Activated T-cell treated with anti-CD3 and anti-CD28 coated beads for 48 hours (primary cell): ENCODE measurements at regions not wholly inside any gene's neighbourhood (a gene's known extent, or its start where the extent isn't known, plus 50 kb on each side); places are given as distances from the start of the nearest gene placed in this dataset.

Experiments used
- DNase-seq: peaks from one replicate; pipeline ENCODE4 v3.0.0-alpha.2; 2020; ENCODE audit warnings: low read depth

DNA sequence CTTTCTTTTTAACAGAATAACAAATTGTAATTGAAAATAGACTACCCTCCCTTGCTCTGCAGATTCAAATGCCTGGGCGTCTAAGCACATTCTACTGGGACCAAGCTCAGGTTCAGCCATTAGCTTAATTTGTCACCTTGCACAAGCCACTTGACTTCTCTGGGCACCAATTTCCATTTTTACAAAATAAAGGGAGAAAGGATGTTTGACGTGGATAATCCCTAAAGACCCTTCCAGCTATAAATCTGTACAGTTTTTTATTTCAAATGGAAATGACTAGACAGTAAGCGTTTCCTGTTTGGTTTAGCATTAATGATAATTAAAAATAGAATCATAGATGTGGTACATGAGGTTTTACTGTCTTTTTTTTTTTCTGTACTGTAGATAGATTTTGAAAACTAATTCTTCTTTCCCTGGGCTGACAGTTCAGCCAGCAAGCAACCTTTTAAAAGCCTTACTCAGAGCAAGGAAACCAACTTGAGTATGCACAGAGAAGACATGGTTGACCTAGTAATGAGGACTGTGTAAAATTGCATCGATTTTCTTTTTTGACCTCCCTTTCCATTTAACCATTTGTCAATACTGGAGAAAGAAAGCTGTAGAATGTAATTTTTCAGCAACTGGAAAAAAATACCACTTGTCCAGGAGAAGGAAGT lies 1329.5 kb upstream of the CDH8 start:
- DNase-seq: no peak

- no peak for DNase-seq
These were observed 1327.5 kb upstream of the CDH8 start for GRCh38 chr16:63363738-63364137.

GRCh38 chr16:63361032-63361624 lies 1324.9 kb upstream of the CDH8 start:
- DNase-seq: no peak

GRCh38 chr16:63349961-63350360 lies 1313.7 kb upstream of the CDH8 start:
- DNase-seq: no peak

GRCh38 chr16:63346000-63346399 lies 1309.8 kb upstream of the CDH8 start:
- no peak for DNase-seq

DNA sequence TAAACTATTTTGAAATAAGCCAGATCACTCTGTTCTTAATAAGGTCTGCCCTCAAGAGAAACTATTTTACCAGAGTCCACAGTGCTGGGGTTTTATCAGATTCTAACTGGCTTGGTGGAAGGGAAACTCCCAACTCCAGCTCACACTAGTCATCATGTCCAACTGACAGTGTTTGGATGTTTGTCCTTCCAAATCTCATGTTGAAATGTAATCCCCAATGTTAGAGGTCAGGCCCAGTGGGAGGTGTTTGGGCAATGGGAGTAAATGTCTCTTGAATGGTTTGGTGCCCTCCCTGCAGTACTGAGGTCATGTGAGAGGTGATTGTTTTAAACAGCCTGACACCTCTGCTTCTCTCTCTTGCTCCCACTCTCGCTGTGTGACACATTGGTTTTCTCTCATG lies 1301.0 kb upstream of the CDH8 start:
- no peak for DNase-seq

DNA sequence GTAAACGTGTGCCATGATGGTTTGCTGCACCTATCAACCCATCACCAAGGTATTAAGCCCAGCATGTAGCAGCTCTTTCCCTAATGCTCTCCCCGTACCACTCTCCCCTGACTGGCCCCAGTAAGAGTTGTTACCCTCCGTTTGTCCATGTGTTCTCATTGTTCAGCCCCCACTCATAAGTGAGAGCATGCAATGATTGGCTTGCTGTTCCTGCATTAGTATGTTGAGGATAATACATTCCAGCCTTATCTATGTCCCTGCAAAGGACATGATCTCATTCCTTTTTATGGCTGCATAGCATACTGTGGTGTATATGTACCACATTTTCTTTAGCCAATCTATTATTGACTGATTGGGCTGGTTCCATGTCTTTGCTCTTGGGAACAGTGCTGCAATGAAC lies 1294.9 kb upstream of the CDH8 start:
- no peak for DNase-seq

GRCh38 chr16:63326736-63327339 lies 1290.6 kb upstream of the CDH8 start:
- DNase-seq: no peak

- DNase-seq: no peak
These were observed 1287.8 kb upstream of the CDH8 start for GRCh38 chr16:63323722-63324705.

DNA sequence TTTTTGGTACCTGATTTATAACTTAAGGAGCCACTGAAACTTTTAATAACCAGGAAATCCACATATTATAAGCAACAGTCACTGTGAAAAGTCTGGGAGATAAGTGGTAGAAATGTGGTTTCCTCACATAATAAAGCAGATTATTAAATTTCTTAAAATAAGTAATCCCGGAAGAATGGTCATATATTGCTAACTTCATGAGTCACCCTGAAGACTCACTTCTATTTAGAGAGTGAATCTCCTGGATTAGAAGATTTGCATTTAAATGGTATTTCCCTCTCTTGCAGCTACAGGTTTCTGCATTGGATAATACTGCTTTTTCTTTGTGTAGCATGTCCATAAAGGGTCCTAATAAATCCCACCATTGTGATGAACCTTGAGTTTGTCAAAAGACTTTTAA lies 1286.8 kb upstream of the CDH8 start:
- DNase-seq: no peak

DNA sequence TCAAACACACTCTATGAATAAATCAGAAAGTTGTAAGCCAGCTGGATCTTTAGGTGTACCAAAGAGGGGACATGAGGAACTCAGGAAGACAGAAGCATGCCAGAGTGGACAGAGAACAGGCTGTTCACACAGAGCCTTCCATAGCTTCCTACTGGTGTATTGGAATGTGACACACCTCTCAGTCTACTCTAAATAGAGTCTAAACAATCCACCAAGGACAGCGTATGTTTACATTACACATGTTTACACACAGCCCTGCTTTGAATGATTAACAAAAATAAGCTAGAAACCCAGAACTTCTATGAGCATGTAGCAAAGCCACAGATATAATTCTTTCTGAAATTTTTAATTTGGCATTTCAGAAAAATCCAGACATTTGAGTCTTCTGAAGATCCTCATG lies 1279.0 kb upstream of the CDH8 start:
- DNase-seq: no peak

- DNase-seq: no peak
These were observed 1276.1 kb upstream of the CDH8 start for GRCh38 chr16:63312346-63312745.

- no peak for DNase-seq
These were observed 1275.1 kb upstream of the CDH8 start for GRCh38 chr16:63311313-63311712.

GRCh38 chr16:63302811-63303210 lies 1266.6 kb upstream of the CDH8 start:
- DNase-seq: no peak

DNA sequence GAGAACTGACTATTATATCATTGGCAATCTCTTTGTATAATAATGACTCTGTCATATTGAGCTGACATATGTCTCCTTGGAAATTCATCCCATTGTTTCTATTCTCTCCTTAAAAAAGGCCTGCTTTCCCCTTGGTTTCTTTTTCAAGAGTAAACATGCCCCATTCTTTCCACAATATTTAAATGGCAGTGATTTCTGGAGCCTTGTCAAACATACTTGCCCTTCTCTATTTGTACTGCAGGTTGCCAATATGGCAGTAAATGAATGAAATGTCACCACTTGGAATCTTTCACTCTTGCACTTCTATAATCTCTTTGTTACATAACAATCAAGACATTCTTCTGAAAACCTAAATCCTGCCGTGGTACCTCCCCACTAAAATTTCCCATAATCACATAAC lies 1265.1 kb upstream of the CDH8 start:
- DNase-seq: no peak

DNA sequence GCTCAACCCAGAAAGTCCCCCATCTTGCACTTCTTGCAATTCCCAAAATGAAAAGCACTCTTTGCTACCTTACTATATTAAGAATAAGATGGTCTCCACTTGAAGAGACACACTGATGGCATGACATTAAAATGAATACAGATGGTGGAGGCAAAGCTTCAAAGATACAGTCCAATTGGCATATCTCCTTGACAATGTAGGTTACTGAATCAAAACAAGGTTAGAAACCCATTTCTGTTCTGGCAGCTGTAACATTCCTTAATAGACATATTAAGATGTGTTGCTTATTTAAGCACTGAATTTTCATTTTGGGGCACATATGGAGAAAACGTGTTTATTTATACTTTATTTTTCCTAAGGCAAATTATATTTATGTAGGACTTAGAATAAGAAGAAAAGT lies 1262.8 kb upstream of the CDH8 start:
- DNase-seq: no peak

DNA sequence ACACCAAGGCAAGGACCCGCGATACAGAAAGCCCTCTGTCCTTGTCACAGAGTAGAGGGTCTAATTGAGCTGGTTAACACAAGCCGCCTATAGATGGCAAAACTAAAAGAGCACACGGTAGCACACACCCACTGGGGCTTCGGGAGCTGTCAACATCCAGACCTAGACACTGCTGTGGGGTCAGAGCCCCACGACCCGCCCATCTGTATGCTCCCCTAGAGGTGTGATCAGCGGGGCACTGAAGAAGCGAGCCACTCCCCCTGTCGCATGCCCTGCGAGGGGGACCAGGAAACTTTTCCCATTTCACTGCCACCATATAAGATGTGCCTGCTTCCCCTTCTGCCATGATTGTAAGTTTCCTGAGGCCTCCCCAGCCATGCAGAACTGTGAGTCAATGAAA lies 1255.8 kb upstream of the CDH8 start:
- DNase-seq: no peak

- no peak for DNase-seq
These were observed 1253.7 kb upstream of the CDH8 start for GRCh38 chr16:63289834-63290460.

DNA sequence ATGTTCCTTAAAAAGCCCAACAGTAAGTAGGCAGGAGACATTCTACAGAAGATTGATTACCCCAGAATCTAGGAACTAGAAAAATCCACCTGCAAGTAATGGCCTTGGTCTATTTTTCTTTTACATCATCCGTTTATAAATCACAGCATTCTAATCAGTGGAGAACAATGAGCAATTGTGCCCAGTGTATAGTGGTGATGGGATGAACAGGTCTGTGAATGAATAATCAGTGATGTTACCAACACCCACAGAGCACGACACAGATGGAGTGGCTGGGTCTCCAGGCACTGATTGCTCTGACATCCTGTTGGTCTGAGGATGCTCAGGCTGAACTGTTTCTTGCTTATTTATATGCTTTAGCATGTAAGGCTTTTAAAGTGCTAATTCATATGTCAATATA lies 1251.2 kb upstream of the CDH8 start:
- no peak for DNase-seq

- no peak for DNase-seq
These were observed 1247.5 kb upstream of the CDH8 start for GRCh38 chr16:63283721-63284120.

DNA sequence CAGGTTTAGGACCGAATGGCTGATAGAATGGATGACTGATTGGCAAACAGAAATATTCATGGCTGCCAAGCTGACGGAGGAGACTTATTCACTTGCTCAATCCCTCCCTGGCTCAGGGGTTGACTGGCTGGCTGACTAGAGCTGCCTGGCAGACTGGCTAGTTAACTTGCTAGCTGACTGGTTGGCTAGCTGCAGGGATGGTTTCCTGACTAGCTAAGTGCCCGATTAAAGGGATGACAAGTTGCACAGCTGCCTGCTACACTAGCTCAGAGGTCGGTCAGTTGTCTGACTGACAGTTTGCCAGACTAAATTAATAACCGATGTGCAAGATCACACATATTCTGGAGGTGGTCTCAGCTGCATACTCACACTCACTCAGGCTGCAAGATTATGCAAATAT lies 1208.4 kb upstream of the CDH8 start:
- no peak for DNase-seq

GRCh38 chr16:63241497-63242028 lies 1205.3 kb upstream of the CDH8 start:
- no peak for DNase-seq
